ENCODE measurements at regions not wholly inside any gene's neighbourhood (a gene's known extent, or its start where the extent isn't known, plus 50 kb on each side); places are given as distances from the start of the nearest gene placed in this dataset.
A peak's percentile ranks its signal among the peaks of the same experiment; 100 is the strongest.

DNA sequence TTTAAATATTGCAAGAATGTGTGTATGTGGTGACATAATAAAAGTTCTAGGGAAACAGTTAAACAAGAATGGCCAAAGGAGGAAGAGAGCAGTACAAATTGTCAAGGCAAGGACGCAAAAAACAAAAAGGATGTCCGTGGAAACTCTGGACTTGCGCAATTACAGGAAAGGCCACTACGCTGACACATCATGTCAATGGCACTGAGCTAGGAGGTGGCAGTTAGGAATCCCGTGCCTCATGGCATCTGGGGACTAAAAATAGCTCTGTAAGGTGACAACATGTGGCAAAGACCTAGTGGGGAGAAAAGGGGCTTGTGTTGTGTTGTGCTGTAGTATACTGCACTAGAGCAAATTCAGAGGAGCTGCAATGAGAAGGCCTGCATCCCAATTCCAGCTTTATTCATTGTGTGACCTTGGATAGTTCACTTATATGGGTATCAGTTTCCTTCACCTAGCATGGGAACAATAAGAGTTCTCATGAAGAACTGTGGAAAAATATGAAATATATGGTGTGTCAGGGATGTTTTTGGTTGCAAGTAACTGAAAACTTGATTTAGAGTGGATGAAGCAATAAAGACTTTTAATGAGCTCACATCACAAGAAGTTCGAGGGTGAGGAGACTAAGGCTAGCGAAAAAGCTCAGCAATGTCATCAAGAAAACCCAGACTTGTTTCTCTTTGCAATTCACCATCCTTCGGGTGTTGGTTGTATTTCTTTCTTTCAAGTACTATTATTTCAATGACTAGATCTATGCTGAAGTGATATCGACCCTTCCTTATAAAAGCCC is 124.1 kb upstream of the STC2 start:
- WGBS = 78% methylated on average over 9 of the region's 9 CpGs
- Histone ChIP-seq H3K27ac (no peak overlapping the region), H3K27me3 (replicated peaks; ENCODE audit: insufficient read depth) (no peaks in the 10 kb centered on the region), H3K4me3 (no peak overlapping the region), H3K4me1 (replicated peaks) (no peaks in the 10 kb centered on the region), H3K36me3 (no peaks in the 10 kb centered on the region), H3K9me3 (no peaks in the 10 kb centered on the region)
- intact Hi-C loops (cut with DNase I) = no loop called here
- no peak for DNase-seq (ENCODE audit: low spot score)
- TF ChIP-seq POLR2AphosphoS5 (IDR thresholded peaks at IDR 0.05) (no peak), POLR2A (IDR thresholded peaks at IDR 0.05) (no peak)
- TF ChIP-seq, protein P1, sequence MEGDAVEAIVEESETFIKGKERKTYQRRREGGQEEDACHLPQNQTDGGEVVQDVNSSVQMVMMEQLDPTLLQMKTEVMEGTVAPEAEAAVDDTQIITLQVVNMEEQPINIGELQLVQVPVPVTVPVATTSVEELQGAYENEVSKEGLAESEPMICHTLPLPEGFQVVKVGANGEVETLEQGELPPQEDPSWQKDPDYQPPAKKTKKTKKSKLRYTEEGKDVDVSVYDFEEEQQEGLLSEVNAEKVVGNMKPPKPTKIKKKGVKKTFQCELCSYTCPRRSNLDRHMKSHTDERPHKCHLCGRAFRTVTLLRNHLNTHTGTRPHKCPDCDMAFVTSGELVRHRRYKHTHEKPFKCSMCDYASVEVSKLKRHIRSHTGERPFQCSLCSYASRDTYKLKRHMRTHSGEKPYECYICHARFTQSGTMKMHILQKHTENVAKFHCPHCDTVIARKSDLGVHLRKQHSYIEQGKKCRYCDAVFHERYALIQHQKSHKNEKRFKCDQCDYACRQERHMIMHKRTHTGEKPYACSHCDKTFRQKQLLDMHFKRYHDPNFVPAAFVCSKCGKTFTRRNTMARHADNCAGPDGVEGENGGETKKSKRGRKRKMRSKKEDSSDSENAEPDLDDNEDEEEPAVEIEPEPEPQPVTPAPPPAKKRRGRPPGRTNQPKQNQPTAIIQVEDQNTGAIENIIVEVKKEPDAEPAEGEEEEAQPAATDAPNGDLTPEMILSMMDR (IDR thresholded peaks at IDR 0.05) = no peak

DNA sequence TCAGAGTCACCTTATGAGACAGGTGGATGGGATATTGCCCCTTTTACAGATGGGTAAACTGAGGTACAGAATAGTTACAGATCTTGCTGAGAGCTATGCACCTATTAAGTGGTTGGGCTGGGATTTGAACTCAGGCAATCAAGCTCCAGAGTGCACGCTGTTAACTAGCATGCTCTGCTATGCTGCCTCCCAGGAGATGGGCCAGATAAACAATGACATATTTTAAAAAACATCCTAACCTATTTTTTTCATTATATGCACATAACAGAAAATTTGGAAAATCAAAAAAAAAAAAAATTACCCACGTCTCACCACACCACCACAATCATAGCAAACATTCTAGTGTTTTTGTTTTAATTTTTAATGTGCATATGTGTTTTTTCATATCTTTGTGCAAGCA is 123.4 kb upstream of the STC2 start:
- no peaks in the 10 kb centered on the region for H3K36me3 ChIP-seq
- H3K4me1 ChIP-seq (replicated peaks) = no peaks in the 10 kb centered on the region
- H3K4me3 ChIP-seq = no peak overlapping the region
- no peak for DNase-seq (ENCODE audit: low spot score)
- TF ChIP-seq POLR2A (IDR thresholded peaks at IDR 0.05) (no peak), POLR2AphosphoS5 (IDR thresholded peaks at IDR 0.05) (no peak)
- TF ChIP-seq, protein P1 (IDR thresholded peaks at IDR 0.05) = no peak
- WGBS = 87% methylated on average over 2 of the region's 2 CpGs
- intact Hi-C loops (cut with DNase I) = no loop called here
- H3K27me3 ChIP-seq (replicated peaks; ENCODE audit: insufficient read depth) = no peaks in the 10 kb centered on the region
- no peaks in the 10 kb centered on the region for H3K9me3 ChIP-seq
- H3K27ac ChIP-seq = no peak overlapping the region

DNA sequence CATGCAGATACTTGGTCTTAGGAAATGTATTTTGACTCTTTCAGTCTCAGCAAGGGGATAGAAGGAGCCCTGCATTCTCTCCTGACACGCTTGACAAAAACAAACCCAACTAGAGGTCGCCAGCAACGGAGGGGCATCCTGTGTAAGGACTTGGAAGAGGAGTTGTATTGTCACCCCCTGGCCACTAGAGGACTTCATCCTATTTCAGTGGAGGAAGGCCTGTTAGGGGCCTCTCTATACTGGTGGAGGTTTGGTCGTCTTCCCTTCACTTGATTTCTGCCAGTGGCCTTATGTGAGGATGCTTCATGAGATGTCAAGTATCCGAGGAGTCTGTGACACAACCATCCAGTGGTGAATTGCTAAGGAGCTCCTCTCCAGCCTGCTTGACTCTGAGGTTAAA is 122.8 kb upstream of the STC2 start:
- WGBS = 71% methylated on average over 5 of the region's 5 CpGs
- DNase-seq (ENCODE audit: low spot score) = no peak
- H3K4me1 ChIP-seq (replicated peaks) = no peaks in the 10 kb centered on the region
- H3K4me3 ChIP-seq = no peak overlapping the region
- no peaks in the 10 kb centered on the region for H3K36me3 ChIP-seq
- TF ChIP-seq POLR2A (IDR thresholded peaks at IDR 0.05) (no peak), POLR2AphosphoS5 (IDR thresholded peaks at IDR 0.05) (no peak)
- TF ChIP-seq, protein P1 (IDR thresholded peaks at IDR 0.05) = peak in 3 of 4 experiments; percentile 14 to 36 (median 21)
- no peaks in the 10 kb centered on the region for H3K27me3 ChIP-seq (replicated peaks; ENCODE audit: insufficient read depth)
- intact Hi-C loops (cut with DNase I) = no loop called here
- H3K27ac ChIP-seq = no peak overlapping the region
- no peaks in the 10 kb centered on the region for H3K9me3 ChIP-seq

- no peak for TF ChIP-seq POLR2AphosphoS5 (IDR thresholded peaks at IDR 0.05)
- TF ChIP-seq, protein P1 (IDR thresholded peaks at IDR 0.05) = no peak
- no peak for TF ChIP-seq POLR2A (IDR thresholded peaks at IDR 0.05)
- H3K27me3 ChIP-seq (replicated peaks; ENCODE audit: insufficient read depth) = no peaks in the 10 kb centered on the region
- no peak overlapping the region for H3K27ac ChIP-seq
- DNase-seq (ENCODE audit: low spot score) = no peak
- H3K9me3 ChIP-seq = no peaks in the 10 kb centered on the region
- H3K4me1 ChIP-seq (replicated peaks) = no peaks in the 10 kb centered on the region
- H3K4me3 ChIP-seq = no peak overlapping the region
- intact Hi-C loops (cut with DNase I) = no loop called here
- H3K36me3 ChIP-seq = no peaks in the 10 kb centered on the region
- WGBS = 75% methylated on average over 7 of the region's 7 CpGs
Measured at GRCh38 chr5:173450188-173450587, 122.0 kb upstream of the STC2 start.

GRCh38 chr5:173448856-173449255 is 120.6 kb upstream of the STC2 start:
- Histone ChIP-seq H3K9me3 (no peaks in the 10 kb centered on the region), H3K27me3 (replicated peaks; ENCODE audit: insufficient read depth) (no peaks in the 10 kb centered on the region), H3K36me3 (no peaks in the 10 kb centered on the region), H3K4me1 (replicated peaks) (no peaks in the 10 kb centered on the region), H3K4me3 (no peak overlapping the region), H3K27ac (no peak overlapping the region)
- no peak for DNase-seq (ENCODE audit: low spot score)
- 94% methylated on average over 6 of the region's 6 CpGs for WGBS
- TF ChIP-seq POLR2AphosphoS5 (IDR thresholded peaks at IDR 0.05) (no peak), POLR2A (IDR thresholded peaks at IDR 0.05) (no peak)
- TF ChIP-seq, protein P1 (IDR thresholded peaks at IDR 0.05) = no peak
- intact Hi-C loops (cut with DNase I) = no loop called here
